PFSK-1 (cell line): ENCODE measurements at regions not wholly inside any gene's neighbourhood (a gene's known extent, or its start where the extent isn't known, plus 50 kb on each side); places are given as distances from the start of the nearest gene placed in this dataset.

ENCODE experiments used
- FOXP2 ChIP-seq: optimal IDR thresholded peaks from 2 replicates; pipeline ENCODE3; 2011; ENCODE audit warnings: borderline replicate concordance, control low read depth, inconsistent platforms; ENCODE audit not compliant: insufficient read depth; ENCODE audit errors: extremely low read length, extremely low read depth
- POLR2AphosphoS5 ChIP-seq: IDR thresholded peaks from 2 replicates; pipeline ENCODE4 v1.6.1; 2012; ENCODE audit warnings: low read depth, mild to moderate bottlenecking, control low read depth, low read length, moderate library complexity
- REST ChIP-seq, 2 experiments: IDR thresholded peaks; 2 replicates each; pipeline versions ENCODE4 v1.6.1 to v1.8.0; 2011 to 2012; ENCODE audit warnings: low read depth in 2 of 2, low read length in 2 of 2, control low read depth in 1 of 2, inconsistent platforms in 1 of 2, mild to moderate bottlenecking in 1 of 2, moderate library complexity in 1 of 2; ENCODE audit not compliant: insufficient read depth in 1 of 2
- SIN3A ChIP-seq: IDR thresholded peaks from 2 replicates; pipeline ENCODE4 v1.6.1; 2012; ENCODE audit warnings: mild to moderate bottlenecking, low read length, moderate library complexity, borderline replicate concordance; ENCODE audit not compliant: insufficient read depth
- TAF1 ChIP-seq: IDR thresholded peaks from 2 replicates; pipeline ENCODE4 v1.6.1; 2012; ENCODE audit warnings: low read length, control low read depth, borderline replicate concordance; ENCODE audit not compliant: insufficient read depth

GRCh38 chr1:201608635-201609395 is 69.9 kb downstream of the NAV1 start:
- TF ChIP-seq SIN3A (no peak), REST (IDR thresholded peaks at IDR 0.05; ENCODE audit: insufficient read depth in 1 of 2, low read depth in 2 of 2, low read length in 2 of 2) (peak; percentile 35 to 41; a peak in 2 of 4 replicates)

DNA sequence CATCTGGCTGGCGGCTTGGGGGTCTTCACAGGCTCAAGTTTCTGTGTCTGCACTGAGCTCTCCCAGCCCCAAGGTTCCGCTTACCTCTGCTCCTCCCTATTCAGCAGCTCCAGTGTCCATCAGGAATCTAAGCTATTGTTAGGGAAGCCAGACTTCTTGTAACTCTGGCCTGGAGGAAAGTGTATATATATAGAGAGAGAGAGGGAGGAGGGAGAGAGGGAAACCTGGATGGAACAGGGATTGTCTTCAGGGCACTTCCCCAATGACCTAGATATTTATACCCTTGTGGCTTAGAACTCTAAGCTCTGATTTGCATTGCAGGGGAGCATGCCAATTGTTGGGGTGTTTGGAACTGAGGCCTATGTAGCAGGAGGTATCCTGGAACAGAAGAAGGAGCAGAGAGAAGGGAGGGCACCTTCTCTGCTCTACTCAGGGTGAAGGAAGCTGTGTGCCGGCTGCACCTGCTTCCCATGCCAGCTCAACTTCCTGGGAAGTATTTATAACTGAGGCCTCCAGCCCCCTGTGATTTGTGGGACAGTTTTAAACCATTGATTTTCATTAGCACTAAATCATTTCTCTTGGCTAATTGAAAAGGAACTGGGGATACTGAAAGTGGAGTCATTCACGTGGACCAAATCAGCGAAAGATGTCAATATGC is 70.9 kb downstream of the NAV1 start:
- TF ChIP-seq TAF1 = no peak
- TF ChIP-seq POLR2AphosphoS5 = no peak
- TF ChIP-seq FOXP2 = no peak
- no peak for TF ChIP-seq REST (IDR thresholded peaks at IDR 0.05; ENCODE audit: insufficient read depth in 1 of 2, low read depth in 2 of 2, low read length in 2 of 2)

- TF ChIP-seq REST (IDR thresholded peaks at IDR 0.05; ENCODE audit: insufficient read depth in 1 of 2, low read depth in 2 of 2, low read length in 2 of 2) (no peak), TAF1 (no peak), SIN3A (no peak), POLR2AphosphoS5 (no peak)
These were observed 71.9 kb downstream of the NAV1 start for GRCh38 chr1:201610858-201611257.

DNA sequence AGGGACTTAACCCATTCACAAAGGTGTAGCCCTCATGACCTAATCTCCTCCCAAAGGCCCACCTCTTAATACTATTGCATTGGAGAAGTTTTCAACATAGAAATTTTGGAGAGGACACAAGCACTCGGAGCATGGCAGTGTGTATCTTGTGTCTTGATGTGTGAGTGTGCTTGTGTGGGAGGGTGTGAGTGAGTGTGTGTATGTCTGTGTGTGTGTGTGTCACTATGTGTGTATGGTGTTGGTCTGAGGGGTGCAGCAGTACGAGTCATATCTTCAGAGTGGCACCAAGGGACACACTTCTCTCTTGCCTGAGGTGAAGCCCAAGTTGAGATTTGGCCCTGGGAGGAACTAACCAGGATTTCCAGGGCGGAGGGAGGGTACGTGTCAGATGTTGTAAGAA is 73.7 kb downstream of the NAV1 start:
- TF ChIP-seq POLR2AphosphoS5 = no peak
- no peak for TF ChIP-seq TAF1
- no peak for TF ChIP-seq REST (IDR thresholded peaks at IDR 0.05; ENCODE audit: insufficient read depth in 1 of 2, low read depth in 2 of 2, low read length in 2 of 2)
- TF ChIP-seq SIN3A = no peak
- TF ChIP-seq FOXP2 = no peak
